SU-DHL-6 (cell line): ENCODE measurements at regions not wholly inside any gene's neighbourhood (a gene's known extent, or its start where the extent isn't known, plus 50 kb on each side); places are given as distances from the start of the nearest gene placed in this dataset.

ENCODE experiments used
- EZH2phosphoT487 ChIP-seq: fragments of 200-600 bp; sonication (generic), shearing (Covaris generic); conservative IDR thresholded peaks from 2 replicates; pipeline ENCODE4 v1.6.1; 2018; ENCODE audit warnings: mild to moderate bottlenecking, antibody characterized with exemption, low read length, moderate library complexity, mixed read lengths
- TF ChIP-seq, protein P1 (sequence below): fragments of 200-600 bp; sonication (generic); IDR thresholded peaks from one replicate; pipeline ENCODE4 v1.5.1; 2017; ENCODE audit warnings: antibody characterized with exemption, mild to moderate bottlenecking, low read length, moderate library complexity; ENCODE audit not compliant: insufficient read depth, poor library complexity, severe bottlenecking

DNA sequence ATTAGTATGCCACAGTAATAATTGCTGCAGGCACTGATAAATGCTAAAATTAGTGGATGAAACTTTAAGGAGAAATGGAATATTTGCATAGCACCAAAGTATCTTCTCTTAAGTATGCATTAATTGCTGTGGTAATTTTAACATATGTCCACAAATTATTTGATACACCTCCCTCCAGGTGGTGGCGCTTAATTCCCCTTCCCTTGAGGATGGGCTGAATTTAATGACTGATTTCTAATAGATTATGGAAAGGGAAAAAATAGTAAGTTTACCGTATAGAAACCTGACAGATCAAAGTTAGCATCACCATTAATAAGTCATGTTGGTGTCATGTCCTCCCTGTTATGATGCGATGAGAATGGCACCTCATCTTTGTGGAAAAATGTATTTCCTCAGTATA lies 519.2 kb downstream of the TFEC start:
- TF ChIP-seq, protein P1, sequence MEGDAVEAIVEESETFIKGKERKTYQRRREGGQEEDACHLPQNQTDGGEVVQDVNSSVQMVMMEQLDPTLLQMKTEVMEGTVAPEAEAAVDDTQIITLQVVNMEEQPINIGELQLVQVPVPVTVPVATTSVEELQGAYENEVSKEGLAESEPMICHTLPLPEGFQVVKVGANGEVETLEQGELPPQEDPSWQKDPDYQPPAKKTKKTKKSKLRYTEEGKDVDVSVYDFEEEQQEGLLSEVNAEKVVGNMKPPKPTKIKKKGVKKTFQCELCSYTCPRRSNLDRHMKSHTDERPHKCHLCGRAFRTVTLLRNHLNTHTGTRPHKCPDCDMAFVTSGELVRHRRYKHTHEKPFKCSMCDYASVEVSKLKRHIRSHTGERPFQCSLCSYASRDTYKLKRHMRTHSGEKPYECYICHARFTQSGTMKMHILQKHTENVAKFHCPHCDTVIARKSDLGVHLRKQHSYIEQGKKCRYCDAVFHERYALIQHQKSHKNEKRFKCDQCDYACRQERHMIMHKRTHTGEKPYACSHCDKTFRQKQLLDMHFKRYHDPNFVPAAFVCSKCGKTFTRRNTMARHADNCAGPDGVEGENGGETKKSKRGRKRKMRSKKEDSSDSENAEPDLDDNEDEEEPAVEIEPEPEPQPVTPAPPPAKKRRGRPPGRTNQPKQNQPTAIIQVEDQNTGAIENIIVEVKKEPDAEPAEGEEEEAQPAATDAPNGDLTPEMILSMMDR: no peak
- no peak for TF ChIP-seq EZH2phosphoT487
